Skin epidermis (tissue), 12 donors: ENCODE measurements at regions not wholly inside any gene's neighbourhood (a gene's known extent, or its start where the extent isn't known, plus 50 kb on each side); places are given as distances from the start of the nearest gene placed in this dataset.
"Not testable (repeated sequence)": the region's sequence is repeated elsewhere in the genome, so short reads cannot be mapped to it uniquely, and the experiment has no call there.

Source experiments
- H3K27ac ChIP-seq, 21 experiments: fragments of 200-600 bp; sonication (generic) in 11 of 21; one replicate each; pipeline ENCODE4 v1.5.0; 2020; ENCODE audit warnings: mild to moderate bottlenecking in 3 of 21, inconsistent platforms in 2 of 21, moderate library complexity in 2 of 21
- H3K4me3 ChIP-seq, 7 experiments: fragments of 200-600 bp; sonication (generic) in 2 of 7; one replicate each; pipeline ENCODE4 v1.5.0; 2020; ENCODE audit warnings: inconsistent platforms in 2 of 7, mild to moderate bottlenecking in 2 of 7, moderate library complexity in 1 of 7

- Histone ChIP-seq H3K4me3 (no peak overlapping the region), H3K27ac (no peak overlapping the region)
Observed at GRCh38 chr13:50744116-50744660, 99.3 kb downstream of the DLEU7 start.

GRCh38 chr13:50745542-50746115, 97.9 kb downstream of the DLEU7 start:
- H3K4me3 ChIP-seq: no peak overlapping the region
- H3K27ac ChIP-seq: no peak overlapping the region

- Histone ChIP-seq H3K4me3 (no peak overlapping the region), H3K27ac (no peak overlapping the region)
Observed at GRCh38 chr13:50747737-50748350, 95.6 kb downstream of the DLEU7 start.

GRCh38 chr13:50753221-50753620, 90.3 kb downstream of the DLEU7 start:
- H3K4me3 ChIP-seq, H3K27ac ChIP-seq: not testable (repeated sequence)

GRCh38 chr13:50755862-50756685, 87.4 kb downstream of the DLEU7 start:
- peak overlapping the region in 15 of 21 experiments; percentile 16 to 85 (median 65) for H3K27ac ChIP-seq
- not testable (repeated sequence) for H3K4me3 ChIP-seq

- Histone ChIP-seq H3K4me3 (no peak overlapping the region), H3K27ac (peak overlapping the region in 13 of 21 experiments; percentile 26 to 85 (median 67))
Observed at GRCh38 chr13:50757008-50757407, 86.5 kb downstream of the DLEU7 start.

GRCh38 chr13:50758796-50759195, 84.7 kb downstream of the DLEU7 start:
- Histone ChIP-seq H3K27ac (no peak overlapping the region), H3K4me3 (no peak overlapping the region)

GRCh38 chr13:50760751-50761150, 82.7 kb downstream of the DLEU7 start:
- peak overlapping the region in 1 of 21 experiments; percentile 37 for H3K27ac ChIP-seq
- no peak overlapping the region for H3K4me3 ChIP-seq

GRCh38 chr13:50761406-50761805, 82.1 kb downstream of the DLEU7 start:
- Histone ChIP-seq H3K4me3 (no peak overlapping the region), H3K27ac (peak overlapping the region in 1 of 21 experiments; percentile 37)

- Histone ChIP-seq H3K27ac (no peak overlapping the region), H3K4me3 (no peak overlapping the region)
Observed at GRCh38 chr13:50762969-50763567, 80.4 kb downstream of the DLEU7 start.

- H3K27ac ChIP-seq: no peak overlapping the region
Observed at GRCh38 chr13:50766013-50766412, 77.5 kb downstream of the DLEU7 start.

GRCh38 chr13:50766695-50767094, 76.8 kb downstream of the DLEU7 start:
- Histone ChIP-seq H3K27ac (no peak overlapping the region), H3K4me3 (no peak overlapping the region)

More at GRCh38 chr13:50766013-50766412, 77.5 kb downstream of the DLEU7 start:
- H3K4me3 ChIP-seq: no peak overlapping the region

- not testable (repeated sequence) for H3K27ac ChIP-seq, H3K4me3 ChIP-seq
Observed at GRCh38 chr13:50772881-50773280, 70.6 kb downstream of the DLEU7 start.
